IMR-90 (cell line): ENCODE measurements at regions not wholly inside any gene's neighbourhood (a gene's known extent, or its start where the extent isn't known, plus 50 kb on each side); places are given as distances from the start of the nearest gene placed in this dataset.

Experiments
- ATAC-seq: fragments of 200-7000 bp; cut with Tn5 transposase; 2 replicates; pipeline ENCODE4 v1.9.1; 2020; ENCODE audit warnings: low read depth, mild to moderate bottlenecking, moderate library complexity
- BruUV-seq: library from RNA; stranded (reverse); fragments of 400-500 nt; replicated peaks from 2 replicates; lab custom pipeline; 2021; lab: Mats Ljungman, UMichigan
- CTCF ChIA-PET: fragments of 300-600 bp; formaldehyde crosslinking; extraction: SDS; loops from one replicate; lab custom pipeline; 2021; ENCODE audit warnings: antibody characterized with exemption; lab: Yijun Ruan, JAX
- POLR2A ChIA-PET: fragments of 300-600 bp; sonication (Branson Sonifier 250); formaldehyde crosslinking; loops from one replicate; lab custom pipeline; 2022; ENCODE audit warnings: antibody characterized with exemption; ENCODE audit not compliant: unreplicated experiment; lab: Charles Lee
- DNase-seq: peaks from one replicate; pipeline ENCODE4 v3.0.0; 2013
- H2AFZ ChIP-seq: replicated peaks from 2 replicates; pipeline ENCODE3; 2013; ENCODE audit warnings: low read length, mild to moderate bottlenecking; ENCODE audit not compliant: poor library complexity
- H2AK5ac ChIP-seq: 2 replicates; pipeline ENCODE4 v1.6.1; 2013; ENCODE audit warnings: low read depth, low read length, inconsistent platforms
- H2AK9ac ChIP-seq: replicated peaks from 2 replicates; pipeline ENCODE3; 2013; ENCODE audit warnings: mild to moderate bottlenecking, low read depth, low read length, moderate library complexity; ENCODE audit not compliant: poor library complexity
- H2BK120ac ChIP-seq: 2 replicates; pipeline ENCODE4 v1.6.1; 2013; ENCODE audit warnings: low read depth, low read length, inconsistent platforms
- H2BK15ac ChIP-seq: 3 replicates; pipeline ENCODE4 v1.6.1; 2013; ENCODE audit warnings: low read depth, low read length, inconsistent platforms
- H2BK20ac ChIP-seq: 2 replicates; pipeline ENCODE4 v1.6.1; 2013; ENCODE audit warnings: low read depth, mild to moderate bottlenecking, inconsistent platforms, low read length, moderate library complexity
- H2BK5ac ChIP-seq: 2 replicates; pipeline ENCODE4 v1.6.1; 2013; ENCODE audit warnings: mild to moderate bottlenecking, low read depth, low read length, inconsistent platforms; ENCODE audit not compliant: poor library complexity, severe bottlenecking
- H3K14ac ChIP-seq: replicated peaks from 2 replicates; pipeline ENCODE4 v1.6.1; 2013; ENCODE audit warnings: low read depth, low read length, inconsistent platforms
- H3K18ac ChIP-seq: 2 replicates; pipeline ENCODE4 v1.6.1; 2013; ENCODE audit warnings: low read depth, low read length, control low read depth
- H3K23ac ChIP-seq: 2 replicates; pipeline ENCODE4 v1.6.1; 2013; ENCODE audit warnings: low read depth, low read length, inconsistent platforms
- H3K27ac ChIP-seq: 2 replicates; pipeline ENCODE4 v1.5.1; 2013; ENCODE audit warnings: mild to moderate bottlenecking, control low read depth, low read length; ENCODE audit not compliant: insufficient read depth
- H3K27me3 ChIP-seq: 2 replicates; pipeline ENCODE4 v1.6.1; 2013; ENCODE audit warnings: low read length; ENCODE audit not compliant: control insufficient read depth, insufficient read depth
- H3K36me3 ChIP-seq: 2 replicates; pipeline ENCODE4 v1.6.1; 2013; ENCODE audit warnings: low read length, mixed read lengths; ENCODE audit not compliant: control insufficient read depth, insufficient read depth
- H3K4ac ChIP-seq: 2 replicates; pipeline ENCODE4 v1.6.1; 2013; ENCODE audit warnings: low read depth, low read length, inconsistent platforms
- H3K4me1 ChIP-seq: 2 replicates; pipeline ENCODE4 v1.6.1; 2013; ENCODE audit warnings: low read length, mixed read lengths; ENCODE audit not compliant: control insufficient read depth, insufficient read depth
- H3K4me2 ChIP-seq: 2 replicates; pipeline ENCODE4 v1.6.1; 2013; ENCODE audit warnings: low read depth, mild to moderate bottlenecking, control low read depth, low read length, moderate library complexity
- H3K4me3 ChIP-seq: 2 replicates; pipeline ENCODE4 v1.5.1; 2013; ENCODE audit warnings: low read depth, mild to moderate bottlenecking, control low read depth, low read length, moderate library complexity; ENCODE audit not compliant: insufficient read depth
- H3K56ac ChIP-seq: 2 replicates; pipeline ENCODE4 v1.6.1; 2013; ENCODE audit warnings: low read length, inconsistent platforms; ENCODE audit not compliant: insufficient read depth; ENCODE audit errors: extremely low read depth
- H3K79me1 ChIP-seq, 2 experiments: 2 replicates each; pipeline ENCODE4 v1.6.1; 2013; ENCODE audit warnings: low read length in 2 of 2, inconsistent platforms in 1 of 2, low read depth in 1 of 2
- H3K9ac ChIP-seq: 2 replicates; pipeline ENCODE4 v1.6.1; 2013; ENCODE audit warnings: low read depth, low read length, control low read depth
- H3K9me1 ChIP-seq: 2 replicates; pipeline ENCODE4 v1.6.1; 2013; ENCODE audit warnings: low read length, inconsistent platforms; ENCODE audit not compliant: insufficient read depth
- H3K9me3 ChIP-seq: 2 replicates; pipeline ENCODE4 v1.6.1; 2013; ENCODE audit warnings: low read length; ENCODE audit not compliant: control insufficient read depth, insufficient read depth
- H4K20me1 ChIP-seq: 2 replicates; pipeline ENCODE4 v1.6.1; 2013; ENCODE audit warnings: low read length, inconsistent platforms; ENCODE audit not compliant: insufficient read depth
- H4K5ac ChIP-seq: 2 replicates; pipeline ENCODE4 v1.6.1; 2013; ENCODE audit warnings: mild to moderate bottlenecking, low read depth, low read length, control low read depth
- H4K8ac ChIP-seq, 2 experiments: 2 replicates each; pipeline ENCODE4 v1.6.1; 2013; ENCODE audit warnings: low read depth in 2 of 2, low read length in 2 of 2, control low read depth in 1 of 2, inconsistent platforms in 1 of 2
- H4K91ac ChIP-seq: 2 replicates; pipeline ENCODE4 v1.6.1; 2013; ENCODE audit warnings: low read depth, low read length, inconsistent platforms; ENCODE audit not compliant: insufficient read depth
- BHLHE40 ChIP-seq: fragments of 150-350 bp; IDR thresholded peaks from 2 replicates; pipeline ENCODE4 v1.6.1; 2016; ENCODE audit warnings: mild to moderate bottlenecking, low read depth, low read length
- CEBPB ChIP-seq: IDR thresholded peaks from 2 replicates; pipeline ENCODE4 v1.6.1; 2012; ENCODE audit warnings: low read depth, low read length, improper control_type of control experiment
- CHD1 ChIP-seq: IDR thresholded peaks from 2 replicates; pipeline ENCODE4 v1.6.1; 2012; ENCODE audit warnings: low read depth, low read length, improper control_type of control experiment
- ELK1 ChIP-seq: fragments of 150-350 bp; IDR thresholded peaks from 2 replicates; pipeline ENCODE4 v1.6.1; 2016; ENCODE audit warnings: low read depth, mild to moderate bottlenecking, low read length, moderate library complexity, borderline replicate concordance
- FOS ChIP-seq: fragments of 150-350 bp; IDR thresholded peaks from 2 replicates; pipeline ENCODE4 v1.6.1; 2016; ENCODE audit warnings: low read depth, low read length
- MAFK ChIP-seq: IDR thresholded peaks from 2 replicates; pipeline ENCODE4 v1.6.1; 2012; ENCODE audit warnings: low read depth, low read length, improper control_type of control experiment
- MAZ ChIP-seq: IDR thresholded peaks from 2 replicates; pipeline ENCODE4 v1.6.1; 2012; ENCODE audit warnings: low read depth, mild to moderate bottlenecking, low read length, improper control_type of control experiment, moderate library complexity, borderline replicate concordance
- MXI1 ChIP-seq: IDR thresholded peaks from 2 replicates; pipeline ENCODE4 v1.6.1; 2012; ENCODE audit warnings: low read depth, mild to moderate bottlenecking, low read length, moderate library complexity, borderline replicate concordance
- NFE2L2 ChIP-seq: fragments of 150-350 bp; IDR thresholded peaks from 2 replicates; pipeline ENCODE4 v1.6.1; 2016; ENCODE audit warnings: low read depth, mild to moderate bottlenecking, low read length
- POLR2A ChIP-seq: IDR thresholded peaks from 2 replicates; pipeline ENCODE4 v1.6.1; 2012; ENCODE audit warnings: mild to moderate bottlenecking, low read depth, low read length
- RAD21 ChIP-seq: IDR thresholded peaks from 2 replicates; pipeline ENCODE4 v1.6.1; 2012; ENCODE audit warnings: low read length, improper control_type of control experiment
- RCOR1 ChIP-seq: IDR thresholded peaks from 2 replicates; pipeline ENCODE4 v1.6.1; 2012; ENCODE audit warnings: mild to moderate bottlenecking, low read length, improper control_type of control experiment; ENCODE audit not compliant: insufficient replicate concordance
- RFX5 ChIP-seq: IDR thresholded peaks from 2 replicates; pipeline ENCODE4 v1.8.0; 2012; ENCODE audit warnings: low read depth, mild to moderate bottlenecking, low read length, moderate library complexity
- SMC3 ChIP-seq: fragments of 150-350 bp; IDR thresholded peaks from 2 replicates; pipeline ENCODE4 v1.6.1; 2016; ENCODE audit warnings: low read depth, mild to moderate bottlenecking, antibody characterized with exemption, low read length, moderate library complexity
- USF2 ChIP-seq: fragments of 150-350 bp; IDR thresholded peaks from 2 replicates; pipeline ENCODE4 v1.6.1; 2017; ENCODE audit warnings: mild to moderate bottlenecking, antibody characterized with exemption, low read length, low read depth
- WGBS, 2 experiments: methylation state at CpG; one replicate each; pipeline versions ENCODE4 v1.1.5 to v1.1.7; 2013; ENCODE audit warnings: missing lambda C conversion rate in 2 of 2; ENCODE audit not compliant: insufficient read length in 1 of 2; ENCODE audit errors: extremely low coverage in 2 of 2; 5-methylcytosine and 5-hydroxymethylcytosine counted together
- dilution Hi-C: fragments of 300-500 bp; cut with HindIII; formaldehyde crosslinking; loops from one replicate; pipeline ENCODE4 v1.14.3; 2018; ENCODE audit warnings: low sequenced_read_pairs; ENCODE audit not compliant: unreplicated experiment
- in situ Hi-C: fragments of 300-500 bp; cut with MboI; formaldehyde crosslinking; loops from 3 replicates; pipeline ENCODE4 v1.14.3; 2019; ENCODE audit warnings: low sequenced_read_pairs, inconsistent platforms, mixed read lengths
- intact Hi-C: fragments of 100-400 bp; cut with micrococcal nuclease; formaldehyde crosslinking; loops from 2 replicates; pipeline ENCODE4 v1.10.0; 2022
- TF ChIP-seq, protein P1 (sequence below): conservative IDR thresholded peaks from 2 replicates; pipeline ENCODE4 v1.5.1; 2012; ENCODE audit warnings: mild to moderate bottlenecking, low read depth, low read length, improper control_type of control experiment

GRCh38 chr22:26914519-26915185, 257.3 kb downstream of the MIAT start:
- TF ChIP-seq RFX5 (no peak), NFE2L2 (no peak), RCOR1 (no peak), CHD1 (no peak), MXI1 (no peak), POLR2A (no peak), MAFK (no peak), BHLHE40 (no peak), CEBPB (no peak), MAZ (no peak), ELK1 (no peak), USF2 (no peak), FOS (no peak), SMC3 (no peak), RAD21 (no peak)
- TF ChIP-seq, protein P1, sequence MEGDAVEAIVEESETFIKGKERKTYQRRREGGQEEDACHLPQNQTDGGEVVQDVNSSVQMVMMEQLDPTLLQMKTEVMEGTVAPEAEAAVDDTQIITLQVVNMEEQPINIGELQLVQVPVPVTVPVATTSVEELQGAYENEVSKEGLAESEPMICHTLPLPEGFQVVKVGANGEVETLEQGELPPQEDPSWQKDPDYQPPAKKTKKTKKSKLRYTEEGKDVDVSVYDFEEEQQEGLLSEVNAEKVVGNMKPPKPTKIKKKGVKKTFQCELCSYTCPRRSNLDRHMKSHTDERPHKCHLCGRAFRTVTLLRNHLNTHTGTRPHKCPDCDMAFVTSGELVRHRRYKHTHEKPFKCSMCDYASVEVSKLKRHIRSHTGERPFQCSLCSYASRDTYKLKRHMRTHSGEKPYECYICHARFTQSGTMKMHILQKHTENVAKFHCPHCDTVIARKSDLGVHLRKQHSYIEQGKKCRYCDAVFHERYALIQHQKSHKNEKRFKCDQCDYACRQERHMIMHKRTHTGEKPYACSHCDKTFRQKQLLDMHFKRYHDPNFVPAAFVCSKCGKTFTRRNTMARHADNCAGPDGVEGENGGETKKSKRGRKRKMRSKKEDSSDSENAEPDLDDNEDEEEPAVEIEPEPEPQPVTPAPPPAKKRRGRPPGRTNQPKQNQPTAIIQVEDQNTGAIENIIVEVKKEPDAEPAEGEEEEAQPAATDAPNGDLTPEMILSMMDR, result no peak
- no peak overlapping the region for H3K4ac ChIP-seq
- 100% methylated on average over 1 of the region's 25 CpGs; no CpG with 5 or more reads in 1 of the 2 experiments for WGBS, 2 experiments

More at GRCh38 chr22:26914519-26915185, 257.3 kb downstream of the MIAT start:
- no peak overlapping the region for H2BK20ac ChIP-seq
- no peak overlapping the region for H3K27ac ChIP-seq
- no peak overlapping the region for H2BK15ac ChIP-seq
- no peak overlapping the region for H2BK5ac ChIP-seq
- ATAC-seq (no peak), DNase-seq (no peak)
- H3K9me3 ChIP-seq, result no peaks in the 10 kb centered on the region
- H3K4me2 ChIP-seq, result no peak overlapping the region
- H3K18ac ChIP-seq, result no peak overlapping the region
- POLR2A ChIA-PET, result no interaction called here
- no peak overlapping the region for H3K9ac ChIP-seq
- H4K91ac ChIP-seq, result no peak overlapping the region
- no peak overlapping the region for H3K14ac ChIP-seq
- CTCF ChIA-PET, result no interaction called here
- H2BK120ac ChIP-seq, result no peak overlapping the region
- H3K79me1 ChIP-seq, result no peaks in the 10 kb centered on the region
- no peak overlapping the region for H4K8ac ChIP-seq
- no peak overlapping the region for H3K23ac ChIP-seq
- H3K4me1 ChIP-seq, result no peaks in the 10 kb centered on the region
- no peak overlapping the region for H4K5ac ChIP-seq
- intact Hi-C loops (no loop called here), in situ Hi-C loops (no loop called here), dilution Hi-C loops (no loop called here)
- H3K4me3 ChIP-seq, result no peak overlapping the region
- no TSS peak for BruUV-seq
- H2AK9ac ChIP-seq, result no peak overlapping the region
- no peaks in the 10 kb centered on the region for H3K9me1 ChIP-seq
- H4K20me1 ChIP-seq, result no peaks in the 10 kb centered on the region
- H3K27me3 ChIP-seq, result peaks cover 54% of the 10 kb centered on the region
- no peak overlapping the region for H2AK5ac ChIP-seq
- no peak overlapping the region for H3K56ac ChIP-seq
- no peak overlapping the region for H2AFZ ChIP-seq
- H3K36me3 ChIP-seq, result no peaks in the 10 kb centered on the region
